Activated CD4-positive, alpha-beta T cell treated with anti-CD3 and anti-CD28 coated beads for 4 hours (primary cell): ENCODE measurements at regions not wholly inside any gene's neighbourhood (a gene's known extent, or its start where the extent isn't known, plus 50 kb on each side); places are given as distances from the start of the nearest gene placed in this dataset.

Experiments used
- DNase-seq, 2 donors: peaks; one replicate each; pipeline ENCODE4 v3.0.0-alpha.2; 2020

- DNase-seq, result no peak
Observed at GRCh38 chr2:128710729-128711128, 392.1 kb upstream of the HS6ST1 start.

- no peak for DNase-seq
Observed at GRCh38 chr2:128714285-128714684, 395.6 kb upstream of the HS6ST1 start.

- no peak for DNase-seq
Observed at GRCh38 chr2:128714851-128715312, 396.2 kb upstream of the HS6ST1 start.

- no peak for DNase-seq
Observed at GRCh38 chr2:128715360-128715759, 396.7 kb upstream of the HS6ST1 start.

- no peak for DNase-seq
Observed at GRCh38 chr2:128716299-128716721, 397.6 kb upstream of the HS6ST1 start.

GRCh38 chr2:128717758-128718710, 399.4 kb upstream of the HS6ST1 start:
- no peak for DNase-seq

- no peak for DNase-seq
Observed at GRCh38 chr2:128720080-128721022, 401.7 kb upstream of the HS6ST1 start.

GRCh38 chr2:128721096-128721495, 402.4 kb upstream of the HS6ST1 start:
- DNase-seq, result no peak

- DNase-seq, result no peak
Observed at GRCh38 chr2:128722489-128722888, 403.8 kb upstream of the HS6ST1 start.

GRCh38 chr2:128724547-128724946, 405.9 kb upstream of the HS6ST1 start:
- no peak for DNase-seq

- DNase-seq, result no peak
Observed at GRCh38 chr2:128724972-128725371, 406.3 kb upstream of the HS6ST1 start.

GRCh38 chr2:128726236-128726635, 407.6 kb upstream of the HS6ST1 start:
- DNase-seq, result no peak

- DNase-seq, result no peak
Observed at GRCh38 chr2:128726911-128727310, 408.2 kb upstream of the HS6ST1 start.

GRCh38 chr2:128727404-128727803, 408.7 kb upstream of the HS6ST1 start:
- no peak for DNase-seq

- no peak for DNase-seq
Observed at GRCh38 chr2:128727914-128728313, 409.2 kb upstream of the HS6ST1 start.

GRCh38 chr2:128729051-128729450, 410.4 kb upstream of the HS6ST1 start:
- DNase-seq, result no peak

- DNase-seq, result no peak
Observed at GRCh38 chr2:128731994-128732650, 413.5 kb upstream of the HS6ST1 start.

- no peak for DNase-seq
Observed at GRCh38 chr2:128732976-128733431, 414.3 kb upstream of the HS6ST1 start.

- no peak for DNase-seq
Observed at GRCh38 chr2:128733450-128733849, 414.8 kb upstream of the HS6ST1 start.

GRCh38 chr2:128734521-128735295, 416.0 kb upstream of the HS6ST1 start:
- DNase-seq, result no peak

GRCh38 chr2:128735296-128735960, 416.8 kb upstream of the HS6ST1 start:
- DNase-seq, result no peak
